Muscle of leg (tissue), 3 donors: ENCODE measurements at regions not wholly inside any gene's neighbourhood (a gene's known extent, or its start where the extent isn't known, plus 50 kb on each side); places are given as distances from the start of the nearest gene placed in this dataset.

Experiments
- DNase-seq: peaks from one replicate; pipeline ENCODE4 v3.0.0; 2013
- H3K27ac ChIP-seq: one replicate; pipeline ENCODE4 v1.5.1; 2013; ENCODE audit warnings: mild to moderate bottlenecking, low read length, control low read depth
- H3K27me3 ChIP-seq: one replicate; pipeline ENCODE4 v1.6.1; 2013; ENCODE audit warnings: low read length; ENCODE audit not compliant: control insufficient read depth, insufficient read depth
- H3K36me3 ChIP-seq: one replicate; pipeline ENCODE4 v1.6.1; 2013; ENCODE audit warnings: low read length; ENCODE audit not compliant: control insufficient read depth, insufficient read depth
- H3K4me1 ChIP-seq: one replicate; pipeline ENCODE4 v1.6.1; 2013; ENCODE audit warnings: low read length; ENCODE audit not compliant: control insufficient read depth, insufficient read depth
- H3K4me3 ChIP-seq: one replicate; pipeline ENCODE4 v1.5.1; 2013; ENCODE audit warnings: low read length, control low read depth
- H3K9me3 ChIP-seq: replicated peaks from 2 replicates; pipeline ENCODE4 v1.6.1; 2013; ENCODE audit warnings: low read depth, low read length; ENCODE audit not compliant: control insufficient read depth
- WGBS: methylation state at CpG from one replicate; pipeline ENCODE4 v1.1.5; 2013; ENCODE audit warnings: missing lambda C conversion rate; ENCODE audit not compliant: insufficient coverage; 5-methylcytosine and 5-hydroxymethylcytosine counted together

DNA sequence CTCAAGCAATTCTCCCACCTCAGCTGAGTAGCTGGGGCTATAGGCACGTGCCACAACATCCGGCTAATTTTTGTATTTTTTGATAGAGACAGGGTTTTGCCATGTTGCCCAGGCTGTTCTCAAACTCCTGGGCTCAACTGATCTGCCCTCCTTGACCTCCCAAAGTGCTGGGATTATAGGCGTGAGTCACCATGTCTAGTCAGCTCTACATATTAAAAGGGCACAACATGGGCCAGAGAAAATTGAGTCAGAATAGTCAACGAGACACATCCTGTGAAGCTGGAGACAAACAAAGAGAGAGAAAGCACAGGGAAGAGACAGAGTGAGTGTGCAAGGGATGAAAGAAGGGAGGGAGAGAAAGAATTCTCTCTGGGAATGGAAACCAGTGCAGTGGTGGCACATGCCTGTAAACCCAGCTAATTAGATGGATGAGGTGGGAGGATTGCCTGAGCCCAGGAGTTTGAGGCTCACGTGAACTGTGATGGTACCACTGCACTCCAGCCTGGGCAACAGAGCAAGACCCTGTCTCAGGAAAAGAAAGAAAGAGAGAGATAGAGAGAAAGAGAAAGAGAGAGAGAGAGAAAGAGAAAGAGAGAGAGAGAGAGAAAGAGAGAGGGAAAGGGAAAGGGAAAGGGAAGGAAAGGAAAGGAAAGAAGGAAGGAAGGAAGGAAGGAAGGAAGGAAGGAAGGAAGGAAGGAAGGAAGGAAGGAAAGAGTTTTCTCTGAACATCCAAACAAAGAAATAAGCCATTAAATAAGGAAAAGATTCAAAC, 107.2 kb upstream of the SLC25A36 start:
- DNase-seq: no peak
- Histone ChIP-seq H3K4me3 (no peak overlapping the region), H3K4me1 (no peaks in the 10 kb centered on the region), H3K36me3 (no peaks in the 10 kb centered on the region), H3K27ac (no peak overlapping the region), H3K9me3 (no peaks in the 10 kb centered on the region), H3K27me3 (peaks cover 4% of the 10 kb centered on the region)
- WGBS: 51% methylated on average over 2 of the region's 5 CpGs

DNA sequence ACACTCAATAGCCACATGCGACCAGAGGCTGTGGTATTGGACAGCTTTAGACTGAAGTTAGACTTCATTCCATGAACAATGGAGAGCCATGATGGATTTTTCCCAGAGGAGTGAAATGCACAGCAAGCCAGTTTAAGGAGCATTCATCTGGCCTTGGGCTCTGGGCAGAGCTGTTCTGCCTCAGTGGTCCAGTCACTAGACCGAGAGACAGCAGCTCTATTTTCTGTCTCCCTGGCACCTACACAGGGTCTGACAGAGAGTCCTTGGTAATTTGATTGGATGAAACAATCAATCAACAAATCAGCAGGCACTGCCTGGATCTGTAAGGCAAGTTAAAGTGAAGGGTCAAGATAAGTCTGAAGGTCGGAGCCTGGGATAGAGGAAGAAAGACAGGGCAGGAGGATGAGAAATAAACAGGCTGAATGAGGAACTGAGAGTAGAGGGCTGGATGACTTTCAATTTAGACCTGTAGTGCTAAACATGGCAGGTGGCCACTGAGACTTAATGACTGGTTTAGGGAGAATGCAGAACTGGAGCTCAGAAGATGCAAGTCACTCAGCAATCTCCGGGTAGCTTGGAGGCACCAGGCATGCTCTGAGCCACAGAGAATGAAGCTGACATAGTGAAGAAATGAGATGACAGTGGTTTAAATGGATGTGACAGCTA, 98.5 kb upstream of the SLC25A36 start:
- WGBS: 69% methylated on average over 2 of the region's 4 CpGs

DNA sequence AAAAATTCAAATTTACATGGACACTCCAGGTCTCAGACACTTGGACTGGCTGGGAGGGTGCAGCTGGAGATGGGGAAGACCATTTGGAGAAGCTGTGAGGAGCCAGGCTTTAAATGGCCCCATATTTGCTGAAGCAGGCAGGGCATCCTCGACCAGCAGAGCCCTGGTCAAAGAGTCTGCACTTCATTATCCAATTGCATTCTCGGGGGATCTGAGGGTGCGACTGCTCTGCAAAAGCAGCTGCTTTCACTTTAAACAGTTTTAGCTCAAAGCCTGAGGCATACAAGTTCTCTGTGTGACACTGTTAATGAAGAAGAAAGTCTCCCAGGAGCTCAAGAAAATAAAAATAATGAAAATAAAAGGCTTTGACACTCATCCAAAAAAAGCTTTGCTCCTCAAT, 98.0 kb upstream of the SLC25A36 start:
- Histone ChIP-seq H3K9me3 (no peaks in the 10 kb centered on the region), H3K4me3 (no peak overlapping the region), H3K27me3 (no peaks in the 10 kb centered on the region), H3K36me3 (no peaks in the 10 kb centered on the region), H3K4me1 (peaks cover 2% of the 10 kb centered on the region), H3K27ac (no peak overlapping the region)
- no CpG with 5 or more reads among the region's 3 CpGs for whole genome bisulfite sequencing
- no peak for DNase-seq

More for the DNA sequence above, 98.5 kb upstream of the SLC25A36 start:
- Histone ChIP-seq H3K4me3 (no peak overlapping the region), H3K9me3 (no peaks in the 10 kb centered on the region), H3K4me1 (peaks cover 2% of the 10 kb centered on the region), H3K36me3 (no peaks in the 10 kb centered on the region), H3K27ac (no peak overlapping the region), H3K27me3 (no peaks in the 10 kb centered on the region)
- no peak for DNase-seq

DNA sequence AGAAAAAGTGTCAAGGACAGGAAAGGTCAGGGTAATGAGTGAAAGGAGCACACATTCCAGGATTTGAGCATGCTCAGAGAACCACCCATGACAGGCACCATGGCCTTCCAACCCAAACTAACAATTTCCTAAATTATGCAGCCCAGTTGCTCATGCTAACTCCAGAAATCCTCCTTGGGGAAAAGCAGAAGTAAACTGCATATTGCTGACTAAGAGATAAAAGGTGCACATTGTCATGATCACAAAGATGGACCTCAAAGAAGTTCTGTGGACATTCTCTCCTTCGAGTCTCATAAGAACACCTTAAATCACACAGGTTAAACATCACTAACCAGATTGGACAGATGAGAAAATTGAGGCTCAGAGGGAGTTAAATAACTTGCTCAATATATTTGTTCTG, 97.6 kb upstream of the SLC25A36 start:
- no peaks in the 10 kb centered on the region for H3K36me3 ChIP-seq
- no peak overlapping the region for H3K4me3 ChIP-seq
- H3K27ac ChIP-seq: no peak overlapping the region
- no peaks in the 10 kb centered on the region for H3K9me3 ChIP-seq
- no peaks in the 10 kb centered on the region for H3K27me3 ChIP-seq
- WGBS: no CpG with 5 or more reads among the region's 1 CpG
- peaks cover 2% of the 10 kb centered on the region for H3K4me1 ChIP-seq
- DNase-seq: no peak

DNA sequence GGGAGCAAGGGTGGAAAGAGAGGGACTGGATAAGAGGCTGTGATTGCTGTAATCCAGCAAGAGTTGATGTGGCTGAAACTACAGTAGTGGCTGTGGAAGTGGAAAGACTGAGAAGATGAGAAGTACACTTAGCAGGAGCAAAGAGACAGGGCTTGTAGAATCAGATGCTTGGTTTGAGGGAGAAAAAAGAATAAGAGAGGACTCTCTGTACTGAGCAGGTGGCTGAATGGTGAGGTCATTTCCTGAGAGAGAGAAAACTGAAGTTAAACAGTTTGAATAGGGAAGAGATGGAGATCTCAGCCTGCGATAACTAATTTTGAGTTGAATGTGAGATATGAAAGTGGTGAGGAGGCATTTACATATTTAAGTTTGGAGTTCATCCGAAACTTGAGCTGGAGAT, 95.8 kb upstream of the SLC25A36 start:
- Histone ChIP-seq H3K4me1 (peaks cover 6% of the 10 kb centered on the region), H3K27ac (no peak overlapping the region), H3K27me3 (no peaks in the 10 kb centered on the region), H3K36me3 (no peaks in the 10 kb centered on the region), H3K9me3 (no peaks in the 10 kb centered on the region), H3K4me3 (no peak overlapping the region)
- DNase-seq: no peak
- WGBS: 60% methylated on average over 1 of the region's 2 CpGs

DNA sequence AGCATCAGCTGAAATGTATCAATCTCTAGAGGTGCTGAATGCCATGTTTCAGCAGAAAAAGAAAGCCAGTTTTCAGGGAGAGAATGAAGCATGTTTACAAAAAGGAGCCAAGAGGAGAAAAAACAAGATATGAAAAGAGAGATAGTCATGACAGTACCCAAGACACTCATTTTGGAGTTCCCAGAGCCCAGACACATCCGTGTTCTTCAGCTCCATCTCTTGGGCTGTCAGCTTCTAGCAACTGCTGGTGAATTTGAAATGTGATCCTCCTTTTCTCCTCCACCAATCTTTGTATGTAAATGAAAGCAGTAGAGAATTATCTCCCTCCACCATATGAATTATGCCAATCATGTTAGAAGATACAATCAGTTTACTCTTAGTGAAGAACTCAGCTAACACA, 93.0 kb upstream of the SLC25A36 start:
- no peaks in the 10 kb centered on the region for H3K36me3 ChIP-seq
- peaks cover 5% of the 10 kb centered on the region for H3K4me1 ChIP-seq
- H3K9me3 ChIP-seq: no peaks in the 10 kb centered on the region
- WGBS: no CpG with 5 or more reads among the region's 1 CpG
- no peaks in the 10 kb centered on the region for H3K27me3 ChIP-seq
- H3K27ac ChIP-seq: no peak overlapping the region
- H3K4me3 ChIP-seq: no peak overlapping the region
- peak; percentile 23 for DNase-seq

DNA sequence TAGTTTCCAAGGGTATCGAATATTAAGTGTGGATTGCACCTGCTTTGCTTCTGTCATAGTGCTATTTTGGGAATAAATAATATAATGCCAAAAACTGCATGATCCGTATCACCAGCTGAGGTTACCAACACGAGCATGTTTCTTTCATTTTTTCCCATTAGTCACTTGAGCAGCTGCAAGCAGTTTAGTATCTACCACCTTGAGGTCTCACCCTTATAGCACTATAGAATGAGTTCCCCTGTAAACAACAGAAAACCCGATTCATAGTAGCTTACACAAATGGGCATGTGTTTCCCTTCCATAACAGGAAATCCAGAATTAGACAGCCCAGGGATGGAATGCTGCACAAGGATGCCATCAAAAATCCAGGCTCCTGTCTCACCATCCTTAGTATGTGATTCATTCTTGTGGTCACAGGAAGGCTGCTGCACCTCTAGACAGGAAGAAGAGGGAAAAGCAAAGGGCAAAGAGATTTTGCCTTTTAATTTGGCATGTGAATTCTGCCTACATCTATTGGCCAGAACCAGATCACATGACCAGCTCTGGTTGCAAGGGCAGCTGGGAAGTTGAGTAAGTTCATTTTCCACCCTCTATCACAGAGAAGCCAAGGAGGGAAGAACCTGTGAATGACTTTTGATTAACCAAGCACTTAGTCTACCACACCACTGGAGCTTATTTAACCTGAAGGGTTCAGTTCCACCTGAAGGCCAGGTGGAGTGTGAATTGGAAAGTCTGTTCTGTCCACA, 91.3 kb upstream of the SLC25A36 start:
- Histone ChIP-seq H3K36me3 (no peaks in the 10 kb centered on the region), H3K27ac (no peak overlapping the region)

DNA sequence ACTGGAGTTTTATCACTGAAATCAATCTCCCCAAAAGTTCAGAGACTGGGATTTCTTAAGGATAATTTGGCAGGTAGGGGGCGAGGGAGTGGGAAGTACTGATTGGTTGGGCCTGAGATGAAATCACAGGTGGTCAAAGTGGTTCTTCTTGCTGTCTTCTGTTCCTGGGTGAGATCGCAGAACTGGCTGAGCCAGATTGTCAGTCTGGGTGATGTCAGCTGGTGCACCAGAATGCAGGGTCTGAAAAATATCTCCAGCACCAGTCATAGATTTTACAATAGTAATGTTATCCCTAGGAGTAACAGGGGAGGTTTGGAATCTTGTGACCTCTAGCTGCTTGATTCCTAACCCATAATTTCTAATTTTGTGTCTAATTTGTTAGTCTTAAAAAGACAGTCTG, 86.7 kb upstream of the SLC25A36 start:
- no peak for DNase-seq
- Histone ChIP-seq H3K36me3 (no peaks in the 10 kb centered on the region), H3K4me1 (peaks cover 4% of the 10 kb centered on the region), H3K27ac (no peak overlapping the region), H3K4me3 (no peak overlapping the region), H3K27me3 (no peaks in the 10 kb centered on the region), H3K9me3 (no peaks in the 10 kb centered on the region)
- WGBS: 71% methylated on average over 1 of the region's 2 CpGs

More for the DNA sequence above, 91.3 kb upstream of the SLC25A36 start:
- H3K27me3 ChIP-seq: no peaks in the 10 kb centered on the region
- no peak for DNase-seq
- WGBS: 8% methylated on average over 2 of the region's 4 CpGs
- peaks cover 4% of the 10 kb centered on the region for H3K4me1 ChIP-seq
- no peaks in the 10 kb centered on the region for H3K9me3 ChIP-seq
- H3K4me3 ChIP-seq: no peak overlapping the region

DNA sequence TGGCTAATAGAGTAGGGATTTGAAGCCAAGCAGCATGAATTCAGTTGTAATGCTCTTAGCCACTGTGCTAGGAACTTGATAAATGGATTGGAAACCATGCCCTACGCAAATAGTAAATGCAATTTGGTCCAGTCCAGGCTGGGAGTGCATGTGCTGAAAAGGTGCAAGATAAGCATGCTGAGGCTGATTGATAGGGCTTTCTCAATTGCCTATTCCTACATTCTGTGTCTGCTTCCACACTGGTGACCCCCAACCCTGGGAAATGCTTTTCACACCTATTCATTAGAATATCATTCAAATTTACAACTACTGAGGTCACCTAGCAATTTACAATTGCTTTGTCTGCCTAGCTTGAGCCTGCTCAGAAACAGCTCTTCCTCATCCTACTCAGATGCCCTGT, 84.7 kb upstream of the SLC25A36 start:
- H3K9me3 ChIP-seq: no peaks in the 10 kb centered on the region
- 100% methylated on average over 1 of the region's 1 CpG for WGBS

DNA sequence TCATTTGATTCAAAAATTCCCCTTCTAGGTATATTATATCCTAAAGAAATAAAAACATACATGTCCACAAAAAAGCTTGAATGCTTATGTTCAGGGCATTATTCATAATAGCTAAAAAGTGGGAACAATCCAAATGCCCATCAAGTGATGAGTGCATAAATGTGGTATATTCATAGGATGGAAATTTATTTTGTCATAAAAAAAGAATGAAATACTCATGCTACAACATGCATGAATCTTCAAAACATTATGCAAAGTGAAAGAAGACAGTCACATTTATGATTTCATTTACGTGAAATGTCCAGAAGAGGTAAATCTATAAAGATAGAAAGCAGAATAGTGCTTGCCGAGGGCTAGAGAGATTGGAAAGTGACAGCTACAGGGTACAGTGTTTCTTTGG, 83.6 kb upstream of the SLC25A36 start:
- Histone ChIP-seq H3K27me3 (no peaks in the 10 kb centered on the region), H3K4me3 (no peak overlapping the region), H3K9me3 (no peaks in the 10 kb centered on the region), H3K27ac (no peak overlapping the region), H3K4me1 (no peaks in the 10 kb centered on the region), H3K36me3 (no peaks in the 10 kb centered on the region)
- no CpG with 5 or more reads among the region's 2 CpGs for WGBS
- no peak for DNase-seq

More for the DNA sequence above, 84.7 kb upstream of the SLC25A36 start:
- Histone ChIP-seq H3K27me3 (no peaks in the 10 kb centered on the region), H3K4me3 (no peak overlapping the region), H3K27ac (no peak overlapping the region), H3K4me1 (no peaks in the 10 kb centered on the region), H3K36me3 (no peaks in the 10 kb centered on the region)
- DNase-seq: no peak
